B cell (primary cell): ENCODE measurements at regions not wholly inside any gene's neighbourhood (a gene's known extent, or its start where the extent isn't known, plus 50 kb on each side); places are given as distances from the start of the nearest gene placed in this dataset.

Source experiments
- CTCF ChIP-seq: fragments of 200-600 bp; IDR thresholded peaks from one replicate; pipeline ENCODE4 v1.8.0; 2022; ENCODE audit warnings: antibody characterized with exemption, mild to moderate bottlenecking
- EZH2 ChIP-seq: IDR thresholded peaks from 2 replicates; pipeline ENCODE4 v1.6.1; 2012; ENCODE audit warnings: borderline replicate concordance, low read depth, mild to moderate bottlenecking, moderate library complexity, low read length; ENCODE audit not compliant: insufficient read depth, poor library complexity, severe bottlenecking

GRCh38 chr14:65185829-65186228 is 83.5 kb upstream of the MAX start:
- TF ChIP-seq CTCF (no peak), EZH2 (no peak)
